Loucy (cell line): ENCODE measurements at regions not wholly inside any gene's neighbourhood (a gene's known extent, or its start where the extent isn't known, plus 50 kb on each side); places are given as distances from the start of the nearest gene placed in this dataset.

ENCODE experiments used
- H2AFZ ChIP-seq: fragments of 200-600 bp; sonication (generic); 2 replicates; pipeline ENCODE4 v1.6.0; 2016; ENCODE audit warnings: antibody characterized with exemption, mild to moderate bottlenecking, low read length, moderate library complexity
- H3F3A ChIP-seq: fragments of 200-600 bp; 2 replicates; pipeline ENCODE4 v1.6.0; 2016; ENCODE audit warnings: antibody characterized with exemption, low read depth, mild to moderate bottlenecking
- H3K27me3 ChIP-seq: fragments of 200-600 bp; sonication (generic); 2 replicates; pipeline ENCODE4 v1.6.1; 2014; ENCODE audit warnings: low read length, mild to moderate bottlenecking; ENCODE audit not compliant: insufficient read depth, poor library complexity, severe bottlenecking
- H3K36me3 ChIP-seq: fragments of 200-600 bp; sonication (generic); 2 replicates; pipeline ENCODE4 v1.6.1; 2016; ENCODE audit warnings: low read length; ENCODE audit not compliant: insufficient read depth
- H3K4me1 ChIP-seq: fragments of 200-600 bp; sonication (generic); 2 replicates; pipeline ENCODE4 v1.5.1; 2014; ENCODE audit warnings: low read length, mild to moderate bottlenecking; ENCODE audit not compliant: insufficient read depth, poor library complexity, severe bottlenecking
- H3K4me2 ChIP-seq: fragments of 200-600 bp; sonication (generic); 2 replicates; pipeline ENCODE4 v1.6.0; 2014; ENCODE audit warnings: antibody characterized with exemption, low read length, low read depth, mild to moderate bottlenecking; ENCODE audit not compliant: poor library complexity, severe bottlenecking
- H3K4me3 ChIP-seq: fragments of 200-600 bp; sonication (generic); 2 replicates; pipeline ENCODE4 v1.5.1; 2014; ENCODE audit warnings: low read length, mild to moderate bottlenecking, mixed read lengths; ENCODE audit not compliant: poor library complexity, severe bottlenecking
- H3K79me2 ChIP-seq: fragments of 200-600 bp; sonication (generic); 2 replicates; pipeline ENCODE4 v1.6.1; 2014; ENCODE audit warnings: low read length; ENCODE audit not compliant: insufficient read depth
- H3K9ac ChIP-seq: fragments of 200-600 bp; sonication (generic); 2 replicates; pipeline ENCODE4 v1.6.0; 2014; ENCODE audit warnings: mild to moderate bottlenecking, low read depth, low read length, moderate library complexity; ENCODE audit not compliant: poor library complexity, severe bottlenecking
- H3K9me2 ChIP-seq: fragments of 200-600 bp; sonication (generic); replicated peaks from 2 replicates; pipeline ENCODE4 v1.6.1; 2016; ENCODE audit warnings: low read depth, low read length, mixed read lengths
- H3K9me3 ChIP-seq: fragments of 200-600 bp; sonication (generic); 2 replicates; pipeline ENCODE4 v1.6.1; 2014; ENCODE audit warnings: mild to moderate bottlenecking, antibody characterized with exemption, low read length, low read depth; ENCODE audit not compliant: insufficient read depth
- H4K20me1 ChIP-seq: fragments of 200-600 bp; sonication (generic); 2 replicates; pipeline ENCODE4 v1.6.0; 2014; ENCODE audit warnings: antibody characterized with exemption, low read length, mild to moderate bottlenecking; ENCODE audit not compliant: insufficient read depth, poor library complexity, severe bottlenecking
- CTCF ChIP-seq: fragments of 200-600 bp; sonication (generic); conservative IDR thresholded peaks from 2 replicates; pipeline ENCODE4 v1.5.1; 2014; ENCODE audit warnings: mild to moderate bottlenecking, antibody characterized with exemption, low read length
- EZH2phosphoT487 ChIP-seq: fragments of 200-600 bp; IDR thresholded peaks from 2 replicates; pipeline ENCODE4 v1.6.1; 2018; ENCODE audit warnings: antibody characterized with exemption, mild to moderate bottlenecking, moderate library complexity, borderline replicate concordance

- Histone ChIP-seq H4K20me1 (no peaks in the 10 kb centered on the region), H3K9me2 (no peaks in the 10 kb centered on the region), H3F3A (no peaks in the 10 kb centered on the region), H3K27me3 (no peaks in the 10 kb centered on the region), H3K79me2 (no peaks in the 10 kb centered on the region), H3K4me2 (no peak overlapping the region), H3K9me3 (no peaks in the 10 kb centered on the region), H3K36me3 (no peaks in the 10 kb centered on the region), H3K9ac (no peak overlapping the region), H2AFZ (no peak overlapping the region), H3K4me1 (peaks cover 4% of the 10 kb centered on the region), H3K4me3 (no peak overlapping the region)
- no peak for TF ChIP-seq CTCF
- TF ChIP-seq EZH2phosphoT487 = no peak
These were observed 254.0 kb downstream of the RPS24 start for GRCh38 chr10:78287618-78288017.

- no peaks in the 10 kb centered on the region for H3K79me2 ChIP-seq
- H3K9me3 ChIP-seq = no peaks in the 10 kb centered on the region
- no peak overlapping the region for H3K4me3 ChIP-seq
- no peaks in the 10 kb centered on the region for H4K20me1 ChIP-seq
- no peaks in the 10 kb centered on the region for H3K27me3 ChIP-seq
- H3K4me1 ChIP-seq = peaks cover 4% of the 10 kb centered on the region
- no peaks in the 10 kb centered on the region for H3K36me3 ChIP-seq
- H3F3A ChIP-seq = no peaks in the 10 kb centered on the region
- no peak for TF ChIP-seq EZH2phosphoT487
- TF ChIP-seq CTCF = no peak
- H3K9ac ChIP-seq = no peak overlapping the region
- H3K9me2 ChIP-seq = no peaks in the 10 kb centered on the region
- H3K4me2 ChIP-seq = no peak overlapping the region
- H2AFZ ChIP-seq = no peak overlapping the region
These were observed 255.0 kb downstream of the RPS24 start for GRCh38 chr10:78288663-78289062.

GRCh38 chr10:78290131-78290750, 256.6 kb downstream of the RPS24 start:
- no peaks in the 10 kb centered on the region for H4K20me1 ChIP-seq
- H3K9me3 ChIP-seq = no peaks in the 10 kb centered on the region
- no peaks in the 10 kb centered on the region for H3F3A ChIP-seq
- H2AFZ ChIP-seq = no peak overlapping the region
- H3K4me1 ChIP-seq = peaks cover 4% of the 10 kb centered on the region
- no peak for TF ChIP-seq EZH2phosphoT487
- TF ChIP-seq CTCF = no peak
- H3K27me3 ChIP-seq = no peaks in the 10 kb centered on the region
- no peaks in the 10 kb centered on the region for H3K9me2 ChIP-seq
- H3K79me2 ChIP-seq = no peaks in the 10 kb centered on the region
- H3K36me3 ChIP-seq = no peaks in the 10 kb centered on the region
- no peak overlapping the region for H3K9ac ChIP-seq
- no peak overlapping the region for H3K4me3 ChIP-seq
- H3K4me2 ChIP-seq = no peak overlapping the region
